Activated CD4-positive, alpha-beta T cell treated with anti-CD3 and anti-CD28 coated beads, Interleukin-2, amount 10 ng/mL, durations not matched to agents 7 days and 5 days (primary cell): ENCODE measurements at regions not wholly inside any gene's neighbourhood (a gene's known extent, or its start where the extent isn't known, plus 50 kb on each side); places are given as distances from the start of the nearest gene placed in this dataset.

Experiments
- CTCF ChIA-PET: fragments of 350-600 bp; sonication (Branson Sonifier 250); formaldehyde crosslinking; loops from one replicate; lab custom pipeline; 2021; ENCODE audit warnings: antibody characterized with exemption; lab: Charles Lee
- POLR2A ChIA-PET: fragments of 350-600 bp; sonication (Branson Sonifier 250); formaldehyde crosslinking; loops from one replicate; lab custom pipeline; 2021; ENCODE audit warnings: antibody characterized with exemption; lab: Charles Lee
- DNase-seq: peaks from one replicate; pipeline ENCODE4 v3.0.0-alpha.2; 2020
- H3K27ac Mint-ChIP-seq: one replicate; pipeline ENCODE4 v1.8.0; 2021; ENCODE audit warnings: mild to moderate bottlenecking, moderate library complexity, mixed read lengths
- H3K27me3 Mint-ChIP-seq: one replicate; pipeline ENCODE4 v1.8.0; 2021; ENCODE audit warnings: mixed read lengths
- H3K36me3 Mint-ChIP-seq: one replicate; pipeline ENCODE4 v1.8.0; 2021; ENCODE audit warnings: low read depth, mixed read lengths
- H3K4me1 Mint-ChIP-seq: one replicate; pipeline ENCODE4 v1.8.0; 2021; ENCODE audit warnings: mixed read lengths
- H3K4me3 Mint-ChIP-seq: one replicate; pipeline ENCODE4 v1.8.0; 2021; ENCODE audit warnings: mild to moderate bottlenecking, moderate library complexity, mixed read lengths
- H3K9me3 Mint-ChIP-seq: one replicate; pipeline ENCODE4 v1.8.0; 2021; ENCODE audit warnings: mixed read lengths

DNA sequence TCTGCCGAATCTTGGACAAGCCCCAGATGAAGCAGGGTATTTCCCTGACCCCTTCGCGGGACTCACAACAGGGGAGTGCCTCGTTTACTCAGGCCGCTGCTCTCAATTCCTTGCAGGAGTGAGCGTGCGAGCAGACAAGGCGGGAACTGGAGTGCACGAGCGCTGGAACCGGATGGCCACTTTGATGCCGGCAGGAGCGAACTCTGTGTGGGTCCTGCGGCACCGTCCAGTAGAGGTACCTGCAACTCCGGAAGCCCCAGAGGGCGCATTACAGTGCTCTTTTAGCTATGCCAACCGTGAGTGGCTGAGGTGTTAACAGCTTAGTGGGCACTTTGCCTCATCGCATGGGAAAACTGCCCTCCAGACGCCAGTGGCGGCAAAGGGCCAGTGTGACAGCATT, 182.3 kb upstream of the ANO3 start:
- ChIA-PET CTCF (no interaction called here), POLR2A (no interaction called here)
- H3K36me3 Mint-ChIP-seq, result no peaks in the 10 kb centered on the region
- H3K27me3 Mint-ChIP-seq, result no peaks in the 10 kb centered on the region
- no peak for DNase-seq
- H3K27ac Mint-ChIP-seq, result no peak overlapping the region
- H3K4me1 Mint-ChIP-seq, result no peaks in the 10 kb centered on the region
- H3K4me3 Mint-ChIP-seq, result no peak overlapping the region
- peaks cover 5% of the 10 kb centered on the region for H3K9me3 Mint-ChIP-seq

DNA sequence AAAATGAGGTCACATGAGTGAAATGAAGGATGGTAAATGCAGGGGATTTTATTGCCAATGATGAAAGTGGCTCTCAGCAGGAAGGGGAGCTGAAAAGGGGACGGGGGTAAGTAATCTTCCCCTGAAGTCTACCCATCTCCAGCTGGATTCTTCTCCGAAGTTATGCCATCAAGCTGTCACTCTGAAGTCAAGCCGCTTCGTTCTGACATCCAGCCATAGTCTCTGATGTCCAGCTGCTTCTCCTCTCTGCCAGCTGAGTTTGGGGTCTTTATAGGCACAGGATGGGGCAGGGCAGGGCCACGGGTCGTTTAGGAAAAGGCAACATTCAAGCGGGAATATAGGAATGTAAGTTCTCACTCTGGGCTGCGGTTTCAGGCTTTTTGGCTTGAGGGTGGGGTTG, 181.9 kb upstream of the ANO3 start:
- peaks cover 5% of the 10 kb centered on the region for H3K9me3 Mint-ChIP-seq
- no peak for DNase-seq
- H3K27me3 Mint-ChIP-seq, result no peaks in the 10 kb centered on the region
- CTCF ChIA-PET, result no interaction called here
- H3K4me1 Mint-ChIP-seq, result no peaks in the 10 kb centered on the region
- no peak overlapping the region for H3K27ac Mint-ChIP-seq
- POLR2A ChIA-PET, result no interaction called here
- H3K36me3 Mint-ChIP-seq, result no peaks in the 10 kb centered on the region
- no peak overlapping the region for H3K4me3 Mint-ChIP-seq

GRCh38 chr11:26158251-26158650, 173.7 kb upstream of the ANO3 start:
- no peaks in the 10 kb centered on the region for H3K27me3 Mint-ChIP-seq
- no peak overlapping the region for H3K4me3 Mint-ChIP-seq
- POLR2A ChIA-PET, result interaction anchor here (0.8 kb wide), 1 partner anchor 841 kb away, joined by 5 read pairs; no protein-coding TSS in a partner anchor
- no peaks in the 10 kb centered on the region for H3K4me1 Mint-ChIP-seq
- CTCF ChIA-PET, result no interaction called here
- no peak overlapping the region for H3K27ac Mint-ChIP-seq
- no peak for DNase-seq
- H3K9me3 Mint-ChIP-seq, result peaks cover 2% of the 10 kb centered on the region
- no peaks in the 10 kb centered on the region for H3K36me3 Mint-ChIP-seq

GRCh38 chr11:26162291-26162690, 169.6 kb upstream of the ANO3 start:
- H3K4me1 Mint-ChIP-seq, result no peaks in the 10 kb centered on the region
- peaks cover 2% of the 10 kb centered on the region for H3K9me3 Mint-ChIP-seq
- no peaks in the 10 kb centered on the region for H3K36me3 Mint-ChIP-seq
- no peaks in the 10 kb centered on the region for H3K27me3 Mint-ChIP-seq
- no peak for DNase-seq
- no peak overlapping the region for H3K4me3 Mint-ChIP-seq
- ChIA-PET POLR2A (no interaction called here), CTCF (interaction anchor here (0.6 kb wide), 1 partner anchor 954 kb away, joined by 3 read pairs; no protein-coding TSS in a partner anchor)
- no peak overlapping the region for H3K27ac Mint-ChIP-seq

DNA sequence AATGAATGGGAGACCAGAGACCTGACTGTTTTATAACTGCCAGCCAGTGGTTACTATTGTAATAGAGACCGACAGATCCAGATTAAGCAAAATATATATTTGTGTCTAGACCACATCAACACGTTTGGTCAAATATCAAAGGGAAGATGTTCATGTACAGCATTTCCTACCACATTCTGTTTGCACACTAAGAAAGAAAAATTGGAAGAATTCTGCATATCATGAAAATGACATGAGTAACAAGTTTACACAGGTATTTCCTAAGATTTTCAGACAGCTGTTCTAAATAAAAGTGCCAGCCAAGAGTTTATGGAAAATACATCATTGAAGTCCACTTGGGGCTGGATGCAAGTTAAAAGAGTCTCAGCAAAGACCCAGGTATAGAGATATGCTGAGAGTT, 145.5 kb upstream of the ANO3 start:
- H3K27ac Mint-ChIP-seq, result no peak overlapping the region
- no peak overlapping the region for H3K4me3 Mint-ChIP-seq
- no peaks in the 10 kb centered on the region for H3K4me1 Mint-ChIP-seq
- H3K27me3 Mint-ChIP-seq, result no peaks in the 10 kb centered on the region
- ChIA-PET CTCF (no interaction called here), POLR2A (no interaction called here)
- no peak for DNase-seq
- peaks cover 2% of the 10 kb centered on the region for H3K9me3 Mint-ChIP-seq
- H3K36me3 Mint-ChIP-seq, result no peaks in the 10 kb centered on the region

GRCh38 chr11:26187639-26188038, 144.3 kb upstream of the ANO3 start:
- Mint-ChIP-seq H3K27me3 (no peaks in the 10 kb centered on the region), H3K36me3 (no peaks in the 10 kb centered on the region), H3K9me3 (peaks cover 2% of the 10 kb centered on the region), H3K27ac (no peak overlapping the region), H3K4me1 (no peaks in the 10 kb centered on the region), H3K4me3 (no peak overlapping the region)
- POLR2A ChIA-PET, result no interaction called here
- DNase-seq, result no peak
- CTCF ChIA-PET, result no interaction called here

- Mint-ChIP-seq H3K27me3 (no peaks in the 10 kb centered on the region), H3K27ac (no peak overlapping the region), H3K4me3 (no peak overlapping the region), H3K36me3 (no peaks in the 10 kb centered on the region), H3K9me3 (peaks cover 2% of the 10 kb centered on the region), H3K4me1 (no peaks in the 10 kb centered on the region)
- CTCF ChIA-PET, result no interaction called here
- POLR2A ChIA-PET, result no interaction called here
- DNase-seq, result no peak
These were observed 143.4 kb upstream of the ANO3 start for GRCh38 chr11:26188554-26188953.

GRCh38 chr11:26191193-26191592, 140.7 kb upstream of the ANO3 start:
- H3K27ac Mint-ChIP-seq, result no peak overlapping the region

DNA sequence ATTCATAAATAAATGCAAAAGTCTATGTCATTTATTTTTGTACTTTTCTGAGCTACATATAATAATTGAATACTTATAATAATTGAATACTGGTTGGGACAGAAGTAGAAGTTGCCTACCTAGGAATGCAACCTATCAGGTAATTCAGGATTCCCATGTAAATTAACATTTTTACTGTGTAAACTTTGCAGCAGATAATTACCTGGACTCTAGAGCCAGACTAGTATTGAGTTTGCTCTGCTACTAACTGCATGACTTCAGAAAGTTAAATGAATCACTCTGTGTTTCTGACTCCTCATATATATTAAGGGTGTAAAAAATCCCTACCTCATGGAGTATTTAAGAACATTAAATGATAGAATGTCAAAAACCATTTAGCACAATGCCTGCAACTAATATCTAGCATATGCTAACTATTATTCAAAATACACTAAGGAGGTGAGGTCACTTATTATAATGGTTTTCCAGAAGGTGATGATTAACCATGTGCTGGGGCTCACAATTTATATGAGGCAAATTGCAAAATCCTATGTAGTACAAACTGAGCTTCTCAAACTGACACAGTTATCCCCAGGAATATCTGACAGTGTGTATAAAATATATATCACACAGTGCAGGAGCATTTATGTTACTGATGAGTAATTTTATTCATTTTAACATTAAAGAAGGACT, 138.1 kb upstream of the ANO3 start:
- POLR2A ChIA-PET, result no interaction called here
- CTCF ChIA-PET, result no interaction called here
- DNase-seq, result no peak
- H3K4me3 Mint-ChIP-seq, result no peak overlapping the region
- no peaks in the 10 kb centered on the region for H3K27me3 Mint-ChIP-seq
- H3K4me1 Mint-ChIP-seq, result no peaks in the 10 kb centered on the region
- H3K9me3 Mint-ChIP-seq, result peaks cover 3% of the 10 kb centered on the region
- H3K36me3 Mint-ChIP-seq, result no peaks in the 10 kb centered on the region
- H3K27ac Mint-ChIP-seq, result no peak overlapping the region

More at GRCh38 chr11:26191193-26191592, 140.7 kb upstream of the ANO3 start:
- no peak for DNase-seq
- POLR2A ChIA-PET, result no interaction called here
- Mint-ChIP-seq H3K4me3 (no peak overlapping the region), H3K27me3 (no peaks in the 10 kb centered on the region), H3K9me3 (peaks cover 3% of the 10 kb centered on the region), H3K36me3 (no peaks in the 10 kb centered on the region), H3K4me1 (no peaks in the 10 kb centered on the region)
- CTCF ChIA-PET, result no interaction called here

DNA sequence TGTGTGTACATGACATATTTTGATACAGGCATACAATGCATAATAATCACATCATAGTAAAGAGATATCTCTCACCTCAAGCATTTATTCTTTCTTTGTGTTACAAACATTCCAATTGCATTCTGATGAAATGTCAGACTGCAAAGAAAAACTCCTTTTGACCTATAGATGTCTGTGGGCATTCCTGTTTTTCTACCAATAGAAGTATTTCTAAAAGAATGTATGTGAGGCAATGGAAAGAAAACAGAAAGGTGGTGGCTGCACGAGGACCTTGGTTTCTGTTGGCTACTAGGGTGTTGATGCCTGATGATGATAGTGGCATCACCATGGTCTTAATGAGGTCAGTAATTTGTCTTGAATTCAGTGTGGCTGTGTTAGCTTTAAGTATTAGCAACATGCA, 137.0 kb upstream of the ANO3 start:
- Mint-ChIP-seq H3K36me3 (no peaks in the 10 kb centered on the region), H3K4me3 (no peak overlapping the region)
- POLR2A ChIA-PET, result no interaction called here

DNA sequence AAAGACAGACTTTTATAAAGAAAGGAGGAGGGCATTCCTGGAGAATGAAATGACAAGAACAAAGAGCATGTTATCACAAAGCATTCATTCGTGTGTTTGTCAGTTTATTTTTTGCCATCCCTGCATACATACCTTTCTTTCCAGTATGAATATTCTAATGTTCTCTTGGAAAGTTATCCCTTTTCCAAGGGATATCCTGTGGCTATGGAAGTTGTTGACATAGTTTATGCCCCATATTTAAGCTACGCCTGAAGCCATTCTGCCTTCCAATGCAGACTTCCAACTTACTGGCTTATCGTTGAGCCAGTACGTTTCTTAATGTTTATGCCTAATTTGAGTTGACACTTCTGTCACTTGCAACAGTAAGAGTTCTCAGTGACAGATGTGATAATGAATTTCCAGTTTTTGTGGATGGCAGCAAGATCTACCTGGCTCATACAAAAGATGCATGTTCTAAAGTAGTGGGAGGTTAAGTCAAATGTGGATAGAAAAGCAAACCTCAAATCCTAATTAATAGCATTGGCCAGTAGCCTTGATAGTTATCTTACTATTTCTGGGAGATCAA, 133.3 kb upstream of the ANO3 start:
- peaks cover 3% of the 10 kb centered on the region for H3K9me3 Mint-ChIP-seq
- ChIA-PET CTCF (no interaction called here), POLR2A (no interaction called here)
- no peak overlapping the region for H3K4me3 Mint-ChIP-seq
- no peaks in the 10 kb centered on the region for H3K36me3 Mint-ChIP-seq
- no peak overlapping the region for H3K27ac Mint-ChIP-seq
- no peaks in the 10 kb centered on the region for H3K27me3 Mint-ChIP-seq
- no peak for DNase-seq
- H3K4me1 Mint-ChIP-seq, result no peaks in the 10 kb centered on the region

More for the DNA sequence above, 137.0 kb upstream of the ANO3 start:
- DNase-seq, result no peak
- Mint-ChIP-seq H3K9me3 (peaks cover 3% of the 10 kb centered on the region), H3K4me1 (no peaks in the 10 kb centered on the region), H3K27ac (no peak overlapping the region), H3K27me3 (no peaks in the 10 kb centered on the region)
- CTCF ChIA-PET, result no interaction called here

- no peak for DNase-seq
- Mint-ChIP-seq H3K4me1 (no peaks in the 10 kb centered on the region), H3K36me3 (no peaks in the 10 kb centered on the region), H3K27me3 (no peaks in the 10 kb centered on the region), H3K9me3 (peaks cover 3% of the 10 kb centered on the region), H3K4me3 (no peak overlapping the region), H3K27ac (no peak overlapping the region)
- ChIA-PET POLR2A (no interaction called here), CTCF (no interaction called here)
These were observed 132.4 kb upstream of the ANO3 start for GRCh38 chr11:26199331-26200095.

DNA sequence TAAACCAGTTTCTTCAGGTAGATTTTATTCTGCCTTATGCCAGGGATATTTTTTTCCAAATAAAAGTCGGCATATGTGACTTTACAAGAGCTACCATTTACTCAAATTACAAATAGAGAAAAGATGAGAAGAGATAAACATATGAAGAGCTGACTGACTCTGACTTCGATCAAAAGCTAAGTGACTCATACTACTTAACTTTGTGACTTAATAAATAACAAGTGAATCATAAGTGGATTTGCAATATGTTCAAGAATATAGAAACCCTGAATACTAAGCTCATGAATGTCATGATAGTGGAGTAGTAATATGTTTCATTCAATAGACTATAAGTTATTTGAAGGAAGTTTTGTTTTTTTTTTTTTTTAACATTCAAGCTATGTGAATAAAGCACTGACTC, 130.5 kb upstream of the ANO3 start:
- DNase-seq, result no peak
- H3K4me1 Mint-ChIP-seq, result no peaks in the 10 kb centered on the region
- POLR2A ChIA-PET, result interaction anchor here (0.6 kb wide), 1 partner anchor 671 kb away, joined by 5 read pairs; no protein-coding TSS in a partner anchor
- H3K4me3 Mint-ChIP-seq, result no peak overlapping the region
- H3K36me3 Mint-ChIP-seq, result no peaks in the 10 kb centered on the region
- CTCF ChIA-PET, result no interaction called here
- H3K27ac Mint-ChIP-seq, result no peak overlapping the region
- H3K27me3 Mint-ChIP-seq, result no peaks in the 10 kb centered on the region
- no peaks in the 10 kb centered on the region for H3K9me3 Mint-ChIP-seq
